Activated CD4-positive, CD25-positive, alpha-beta regulatory T cell (primary cell): ENCODE measurements at regions not wholly inside any gene's neighbourhood (a gene's known extent, or its start where the extent isn't known, plus 50 kb on each side); places are given as distances from the start of the nearest gene placed in this dataset.

ENCODE experiments used
- DNase-seq, 4 experiments: peaks; one replicate each; lab custom pipeline; 2025; lab: John Stamatoyannopoulos, UW

DNA sequence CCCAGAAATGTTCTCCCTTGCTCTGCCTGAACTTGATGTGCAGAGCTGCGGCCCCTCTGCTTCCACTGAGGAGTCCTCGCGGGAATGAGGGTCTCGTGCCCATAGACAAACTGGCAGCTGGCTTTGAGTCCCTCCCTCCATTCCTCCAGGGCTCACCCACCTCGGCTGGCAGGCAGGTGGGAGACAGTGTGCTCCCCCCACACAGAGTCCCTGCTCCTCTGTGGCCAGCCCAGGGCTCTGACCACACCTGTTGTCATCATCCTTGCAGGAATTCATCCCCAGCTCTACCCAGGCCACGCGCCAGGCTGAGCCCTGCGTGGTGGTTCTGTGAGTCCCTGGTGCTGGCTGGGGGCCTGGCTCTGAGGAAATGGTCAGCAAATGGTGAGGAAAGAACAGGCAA is 521.9 kb downstream of the TBC1D22A start:
- DNase-seq, result no peak

- DNase-seq, result no peak
These were observed 521.3 kb downstream of the TBC1D22A start for GRCh38 chr22:47283616-47284270.

DNA sequence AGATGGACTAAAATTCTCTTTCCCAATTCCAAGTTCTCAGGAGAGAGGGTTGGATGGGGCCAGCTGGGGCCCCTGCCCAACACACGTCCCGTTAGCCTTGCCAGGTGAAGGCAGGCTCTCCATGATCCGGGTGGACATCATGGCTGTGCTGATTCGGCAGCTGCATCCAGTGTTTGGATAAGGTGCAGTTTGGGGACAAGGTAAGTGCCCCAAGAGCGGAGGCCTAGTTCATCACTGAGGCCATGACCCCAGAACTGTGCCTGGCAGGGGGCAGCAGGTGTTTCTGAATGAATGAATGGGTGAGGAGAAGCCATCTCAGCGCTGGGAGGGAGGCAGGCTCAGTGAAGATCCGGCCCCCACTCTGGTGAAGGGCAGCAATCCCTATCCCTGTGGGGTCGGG is 520.4 kb downstream of the TBC1D22A start:
- DNase-seq, result no peak

DNA sequence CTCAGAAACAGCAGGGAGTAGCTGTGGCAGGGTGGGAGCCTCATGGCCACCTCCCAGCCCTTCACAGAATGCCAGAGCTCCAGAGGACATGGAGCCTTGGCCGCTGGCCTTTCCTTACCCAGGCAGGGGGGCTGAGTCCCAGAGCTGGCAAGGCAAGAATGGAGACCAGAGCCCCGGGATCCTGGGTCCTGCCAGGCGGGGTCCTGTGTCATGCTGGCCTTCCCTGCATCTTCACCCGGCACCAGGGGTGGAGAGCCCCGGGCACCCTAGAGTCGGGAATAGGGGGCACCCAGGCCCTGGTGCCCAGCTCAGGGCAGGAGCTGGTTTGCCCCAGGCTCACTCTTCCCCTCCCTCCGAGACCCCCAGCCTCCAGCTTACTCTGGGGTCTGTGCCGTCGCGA is 519.9 kb downstream of the TBC1D22A start:
- no peak for DNase-seq

GRCh38 chr22:47281126-47282106 is 519.0 kb downstream of the TBC1D22A start:
- DNase-seq, result no peak

DNA sequence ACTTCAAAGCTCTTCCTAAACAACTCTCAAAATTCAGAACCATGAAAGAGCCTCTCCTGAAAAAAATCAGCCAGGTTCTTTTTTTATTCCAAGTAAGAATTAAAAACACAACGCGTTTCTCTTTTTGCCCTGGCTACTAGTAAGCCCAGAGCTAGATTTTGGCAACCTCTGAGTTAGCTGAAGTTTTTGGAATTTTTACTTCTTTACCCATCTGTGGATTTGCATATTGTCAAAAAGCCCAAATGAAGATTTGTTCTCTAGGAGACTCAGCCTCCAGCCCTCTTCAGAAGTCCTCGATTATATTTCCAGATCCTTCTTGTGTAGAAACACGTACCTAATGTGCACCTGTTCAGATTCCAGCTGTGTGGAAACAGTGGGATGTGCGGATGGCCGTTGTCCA is 517.9 kb downstream of the TBC1D22A start:
- DNase-seq, result no peak

DNA sequence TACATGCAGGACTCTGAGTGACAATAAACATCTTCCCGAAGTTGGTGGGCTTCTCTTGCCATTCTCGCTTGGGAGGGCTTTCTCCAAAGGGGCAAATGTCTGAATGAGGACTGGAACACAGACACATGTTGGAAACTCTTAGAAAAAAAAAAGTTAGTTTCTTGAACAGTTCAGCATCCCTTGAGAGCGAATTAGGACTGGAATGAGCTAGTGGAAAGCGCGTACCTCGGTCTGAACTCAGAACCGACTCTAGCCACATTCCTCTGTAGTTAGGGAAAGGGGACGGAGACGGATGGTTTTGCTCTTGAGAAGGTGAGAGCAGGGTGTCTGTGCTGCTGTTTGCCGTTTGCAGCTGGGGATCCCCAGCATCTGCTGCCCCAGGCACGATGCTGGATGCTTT is 517.3 kb downstream of the TBC1D22A start:
- no peak for DNase-seq

DNA sequence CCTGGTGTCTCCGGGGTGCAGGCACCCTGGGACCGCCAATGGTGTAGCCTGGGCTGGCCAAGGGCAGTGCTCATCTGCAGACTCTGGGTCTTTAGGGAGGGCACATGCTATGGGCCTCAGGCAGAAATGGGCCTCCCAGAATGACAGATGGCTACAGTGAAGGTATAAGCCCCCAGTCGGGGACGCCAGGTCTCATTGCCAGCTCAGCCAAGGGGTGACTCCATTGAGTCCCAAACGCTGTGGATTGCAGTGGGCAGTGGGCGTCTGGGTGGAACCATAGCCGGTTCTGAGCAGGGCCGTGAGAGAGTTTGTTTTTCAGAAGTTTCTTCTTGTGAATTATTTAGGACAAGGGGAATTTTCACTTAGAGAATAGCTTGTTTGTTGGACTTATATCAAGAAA is 516.9 kb downstream of the TBC1D22A start:
- no peak for DNase-seq

- DNase-seq, result no peak
These were observed 516.2 kb downstream of the TBC1D22A start for GRCh38 chr22:47278655-47279054.

DNA sequence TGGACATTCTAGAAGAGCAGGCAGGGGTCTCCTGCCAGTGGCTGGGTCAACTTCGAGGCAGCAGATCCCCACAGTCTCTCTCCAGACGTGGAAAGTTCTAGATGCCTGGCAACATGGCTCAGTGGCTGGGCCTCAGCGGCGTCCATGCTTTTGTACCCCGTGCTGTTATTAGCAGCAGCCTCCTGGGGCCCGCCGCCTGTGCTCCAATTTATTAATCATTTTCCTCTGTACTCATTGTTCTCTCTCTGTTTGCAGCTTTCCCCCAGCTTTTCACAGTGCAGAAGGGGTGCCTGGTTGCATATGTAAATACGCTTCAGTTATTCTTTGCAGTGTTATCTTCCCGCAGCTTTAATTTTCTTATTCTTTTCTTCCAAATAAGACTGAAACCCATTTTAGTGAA is 515.1 kb downstream of the TBC1D22A start:
- DNase-seq, result no peak

DNA sequence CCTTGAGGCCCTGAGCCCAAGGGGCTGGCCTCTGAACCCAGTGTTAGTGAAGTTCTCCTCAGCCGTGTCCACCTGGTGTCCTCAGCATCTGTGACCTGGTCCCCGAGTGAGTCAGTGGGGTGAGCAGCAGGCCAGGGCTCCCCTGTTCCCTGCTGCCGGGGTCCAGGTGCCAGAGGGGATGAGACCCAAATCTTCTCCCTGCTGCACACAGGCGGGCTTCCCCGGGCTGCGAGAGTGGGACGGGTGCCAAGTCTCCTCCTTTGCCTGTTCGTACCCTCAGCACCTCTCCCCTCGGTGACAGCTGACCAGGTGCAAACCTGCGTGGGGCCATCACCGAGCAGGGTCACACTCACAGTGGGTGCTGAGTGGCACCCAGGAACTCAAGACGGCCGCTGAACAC is 514.5 kb downstream of the TBC1D22A start:
- DNase-seq, result no peak

- DNase-seq, result no peak
These were observed 514.0 kb downstream of the TBC1D22A start for GRCh38 chr22:47276450-47276820.

GRCh38 chr22:47275605-47276449 is 513.4 kb downstream of the TBC1D22A start:
- no peak for DNase-seq

DNA sequence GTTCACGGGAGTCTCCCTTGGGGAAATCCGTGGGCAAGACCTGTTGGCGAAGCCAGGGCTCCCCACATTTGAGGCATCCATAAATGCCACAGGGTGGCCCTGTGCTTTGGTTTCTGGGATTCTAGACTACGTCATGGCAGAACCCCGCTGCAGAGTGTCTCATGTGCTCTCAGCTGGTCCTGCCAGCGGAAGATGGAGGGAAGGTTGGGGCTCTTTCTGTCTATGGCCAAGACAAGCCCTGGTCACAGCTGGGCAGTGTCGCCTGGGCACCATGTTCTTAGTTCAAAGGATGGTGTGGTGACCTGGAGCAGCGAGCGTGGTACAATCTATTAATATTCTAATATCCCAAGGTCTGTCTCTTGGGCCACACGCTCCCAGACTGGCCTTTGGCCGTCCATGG is 511.7 kb downstream of the TBC1D22A start:
- DNase-seq, result no peak

DNA sequence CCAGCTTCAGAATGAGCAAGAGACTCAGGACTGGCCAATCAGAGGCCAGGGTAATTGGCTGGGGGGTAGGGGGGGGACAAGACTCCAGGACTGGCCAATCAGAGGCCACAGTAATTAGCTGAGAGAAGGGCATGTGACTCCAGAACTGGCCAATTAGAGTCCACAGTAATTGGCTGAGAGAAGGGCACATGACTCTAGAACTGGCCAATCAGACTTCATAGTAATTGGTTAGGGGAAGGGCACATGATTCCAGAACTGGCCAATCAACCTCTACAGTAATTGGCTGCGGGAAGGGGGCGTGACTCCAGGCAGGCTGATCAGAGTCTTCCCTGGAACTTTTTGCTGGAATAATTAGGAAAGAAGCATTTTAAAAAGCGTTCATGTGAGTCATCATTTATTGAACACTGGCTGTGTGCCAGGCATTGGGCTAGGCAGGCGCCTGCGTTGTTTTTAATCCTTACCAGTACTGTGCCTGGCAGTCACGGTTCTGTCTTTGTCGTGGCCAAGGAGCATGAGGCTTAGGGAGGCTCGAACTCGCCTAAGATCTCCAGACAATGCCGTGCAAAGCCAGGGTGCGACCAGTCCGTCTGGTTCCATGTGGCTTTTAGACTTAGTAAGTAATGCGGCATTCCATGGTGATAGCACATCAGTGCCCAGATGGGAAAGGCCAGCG is 508.1 kb downstream of the TBC1D22A start:
- no peak for DNase-seq

- no peak for DNase-seq
These were observed 507.2 kb downstream of the TBC1D22A start for GRCh38 chr22:47269516-47270088.

DNA sequence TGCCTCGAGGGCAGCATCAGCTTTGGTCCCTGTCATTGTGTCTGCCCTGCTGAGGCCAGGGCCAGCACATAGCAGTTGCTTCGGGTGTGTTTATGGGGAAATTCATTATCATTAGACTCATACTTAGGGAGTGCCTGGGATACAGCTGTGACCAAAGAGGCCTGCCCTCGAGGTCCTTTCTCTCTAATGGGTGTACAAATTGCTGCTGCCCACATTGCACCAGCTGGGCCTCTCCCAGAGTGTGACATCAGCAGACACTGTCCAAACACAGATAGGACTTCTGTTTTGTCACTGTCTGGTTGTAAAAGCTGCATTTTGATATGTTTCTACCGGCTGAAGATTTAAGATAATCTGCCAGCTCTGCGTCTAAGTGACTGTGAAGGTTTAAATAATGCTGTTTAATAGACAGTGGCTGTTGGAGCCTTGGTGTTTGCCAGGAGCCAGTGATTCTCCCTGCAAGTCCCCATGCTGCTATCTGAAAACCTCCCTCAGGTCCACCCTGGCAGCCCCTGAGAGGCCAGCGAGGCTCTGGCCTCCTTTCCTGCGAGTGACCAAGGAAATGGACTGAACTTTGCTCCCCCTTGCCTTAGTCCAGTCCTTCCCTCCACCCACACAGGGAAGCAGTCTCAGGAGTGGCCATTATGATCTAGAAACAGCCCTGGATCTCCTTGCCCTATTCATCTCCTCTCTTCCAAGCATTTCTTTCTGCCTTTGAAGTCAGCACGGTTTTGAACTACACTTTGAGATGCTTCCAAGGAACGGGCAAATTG is 505.2 kb downstream of the TBC1D22A start:
- no peak for DNase-seq

DNA sequence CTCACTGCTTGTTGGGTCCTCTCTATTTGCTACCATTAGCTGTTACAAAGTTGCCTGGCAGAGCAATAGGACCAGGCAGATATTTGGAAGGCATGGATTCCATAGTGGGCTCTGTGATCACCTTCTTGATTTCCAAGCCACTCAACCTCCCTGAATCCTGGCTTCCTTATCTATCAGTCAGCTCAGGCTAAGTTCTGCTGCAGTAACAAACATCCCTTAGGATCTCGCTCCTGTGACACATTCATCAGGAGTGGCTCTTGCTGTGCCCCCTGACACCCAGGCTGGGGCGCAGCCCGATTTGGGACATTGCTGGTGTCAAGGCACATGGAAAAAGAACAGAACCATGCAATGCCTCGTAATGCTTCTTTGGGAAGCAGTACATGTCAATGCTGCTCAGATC is 503.9 kb downstream of the TBC1D22A start:
- no peak for DNase-seq

DNA sequence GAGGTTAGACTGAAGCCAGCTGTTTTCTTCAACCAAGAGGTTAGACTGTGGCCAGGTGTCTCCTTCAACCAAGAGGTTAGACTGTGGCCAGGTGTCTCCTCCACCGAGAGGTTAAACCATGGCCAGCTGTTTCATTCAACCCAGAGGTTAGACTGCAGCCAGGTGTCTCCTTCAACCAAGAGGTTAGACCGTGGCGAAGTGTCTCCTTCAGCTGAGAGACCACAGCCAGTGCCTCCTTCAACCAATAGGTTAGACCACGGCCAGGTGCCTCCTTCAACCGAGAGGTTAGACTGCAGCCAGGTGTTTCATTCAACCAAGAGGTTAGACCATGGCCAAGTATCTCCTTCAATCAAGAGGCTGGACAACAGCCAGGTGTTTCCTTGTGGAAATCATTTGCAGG is 498.1 kb downstream of the TBC1D22A start:
- no peak for DNase-seq

GRCh38 chr22:47259990-47260389 is 497.5 kb downstream of the TBC1D22A start:
- DNase-seq, result no peak

- DNase-seq, result no peak
These were observed 496.6 kb downstream of the TBC1D22A start for GRCh38 chr22:47259049-47259448.
